GM12872 (cell line): ENCODE measurements at regions not wholly inside any gene's neighbourhood (a gene's known extent, or its start where the extent isn't known, plus 50 kb on each side); places are given as distances from the start of the nearest gene placed in this dataset.

Experiments
- TF ChIP-seq, protein P1 (sequence below): IDR thresholded peaks from 3 replicates; pipeline ENCODE4 v1.5.1; 2011; ENCODE audit warnings: low read depth, mild to moderate bottlenecking, low read length, moderate library complexity; ENCODE audit not compliant: insufficient read depth

DNA sequence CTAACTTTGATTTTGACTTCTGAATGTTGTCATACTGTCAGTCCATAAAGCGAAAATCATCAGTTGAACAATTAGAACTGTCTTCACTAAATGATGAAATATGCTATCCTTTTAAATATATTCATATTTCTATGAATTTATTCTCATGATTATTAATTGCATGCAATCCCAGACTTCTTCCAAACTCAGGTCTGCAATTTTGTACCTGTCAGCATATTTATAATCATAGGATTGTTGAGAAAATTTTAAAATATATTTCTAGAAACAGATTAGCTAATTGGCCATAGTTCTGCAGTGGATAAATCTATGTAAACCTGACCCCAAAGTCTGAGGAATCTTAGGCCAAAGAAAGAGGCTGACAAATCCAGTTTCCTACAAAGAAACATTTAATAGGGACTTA is 347.5 kb downstream of the SLCO4C1 start:
- TF ChIP-seq, protein P1, sequence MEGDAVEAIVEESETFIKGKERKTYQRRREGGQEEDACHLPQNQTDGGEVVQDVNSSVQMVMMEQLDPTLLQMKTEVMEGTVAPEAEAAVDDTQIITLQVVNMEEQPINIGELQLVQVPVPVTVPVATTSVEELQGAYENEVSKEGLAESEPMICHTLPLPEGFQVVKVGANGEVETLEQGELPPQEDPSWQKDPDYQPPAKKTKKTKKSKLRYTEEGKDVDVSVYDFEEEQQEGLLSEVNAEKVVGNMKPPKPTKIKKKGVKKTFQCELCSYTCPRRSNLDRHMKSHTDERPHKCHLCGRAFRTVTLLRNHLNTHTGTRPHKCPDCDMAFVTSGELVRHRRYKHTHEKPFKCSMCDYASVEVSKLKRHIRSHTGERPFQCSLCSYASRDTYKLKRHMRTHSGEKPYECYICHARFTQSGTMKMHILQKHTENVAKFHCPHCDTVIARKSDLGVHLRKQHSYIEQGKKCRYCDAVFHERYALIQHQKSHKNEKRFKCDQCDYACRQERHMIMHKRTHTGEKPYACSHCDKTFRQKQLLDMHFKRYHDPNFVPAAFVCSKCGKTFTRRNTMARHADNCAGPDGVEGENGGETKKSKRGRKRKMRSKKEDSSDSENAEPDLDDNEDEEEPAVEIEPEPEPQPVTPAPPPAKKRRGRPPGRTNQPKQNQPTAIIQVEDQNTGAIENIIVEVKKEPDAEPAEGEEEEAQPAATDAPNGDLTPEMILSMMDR: no peak

DNA sequence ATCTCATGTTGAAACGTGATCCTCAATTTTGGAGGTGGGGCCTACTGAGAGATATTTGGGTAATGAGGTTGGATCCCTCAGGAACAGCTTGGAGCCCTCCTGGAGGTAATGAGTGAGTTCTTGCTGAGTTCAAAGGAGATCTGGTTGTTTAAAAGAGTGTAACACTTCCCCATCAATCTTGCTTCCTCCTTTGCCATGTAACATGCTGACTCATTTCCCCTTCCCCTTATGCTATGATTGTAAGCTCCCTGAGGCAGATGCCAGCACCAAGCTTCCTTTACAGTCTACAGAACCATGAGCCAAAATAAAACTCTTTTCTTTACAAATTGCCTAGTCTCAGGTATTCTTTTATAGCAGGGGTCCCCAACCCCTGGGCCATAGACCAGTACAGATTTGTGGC is 352.3 kb downstream of the SLCO4C1 start:
- TF ChIP-seq, protein P1: no peak

DNA sequence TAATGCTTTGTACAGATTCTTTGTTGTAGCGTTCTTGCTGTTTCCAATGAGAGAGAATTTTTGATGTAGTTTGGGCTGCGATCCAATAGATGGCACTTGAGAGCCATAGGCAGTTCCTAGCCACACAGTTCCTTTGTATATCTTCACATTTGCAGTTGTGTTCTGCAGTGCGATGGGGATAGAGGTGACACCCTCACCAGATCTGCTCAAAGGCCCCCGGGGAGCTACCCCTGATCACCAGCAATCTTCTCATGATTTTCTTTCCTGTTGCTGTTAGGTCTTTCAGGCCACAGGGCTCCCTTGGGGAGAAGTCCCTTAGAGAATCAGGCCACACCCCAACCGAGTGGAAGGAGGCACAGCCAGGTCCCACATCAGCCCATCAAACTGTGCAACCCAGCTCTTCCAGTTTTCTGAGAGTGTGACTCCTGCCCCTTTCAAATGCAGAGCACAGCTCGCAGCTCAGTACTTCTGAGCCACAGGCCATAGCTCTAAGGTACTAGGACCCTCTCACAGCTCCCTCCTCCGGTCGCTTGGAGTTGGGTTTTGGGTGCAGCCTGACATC is 353.7 kb downstream of the SLCO4C1 start:
- TF ChIP-seq, protein P1: peak; percentile 78

DNA sequence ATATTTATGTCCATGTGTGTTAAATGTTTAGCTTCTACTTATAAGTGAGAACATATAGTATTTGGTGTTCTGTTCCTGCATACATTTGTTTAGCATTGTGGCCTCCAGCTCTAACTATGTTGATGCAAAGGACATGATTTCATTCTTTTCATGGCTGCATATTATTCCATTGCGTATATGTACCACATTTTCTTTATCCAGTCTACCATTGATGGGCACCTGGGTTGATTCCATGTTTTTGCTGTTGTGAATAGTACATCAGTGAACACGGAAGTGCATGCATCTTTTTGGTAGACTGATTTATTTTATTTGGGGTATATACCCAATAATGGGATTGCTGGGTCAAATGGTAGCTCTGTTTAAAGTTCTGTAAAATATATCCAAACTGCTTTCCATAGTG is 359.0 kb downstream of the SLCO4C1 start:
- TF ChIP-seq, protein P1: no peak

DNA sequence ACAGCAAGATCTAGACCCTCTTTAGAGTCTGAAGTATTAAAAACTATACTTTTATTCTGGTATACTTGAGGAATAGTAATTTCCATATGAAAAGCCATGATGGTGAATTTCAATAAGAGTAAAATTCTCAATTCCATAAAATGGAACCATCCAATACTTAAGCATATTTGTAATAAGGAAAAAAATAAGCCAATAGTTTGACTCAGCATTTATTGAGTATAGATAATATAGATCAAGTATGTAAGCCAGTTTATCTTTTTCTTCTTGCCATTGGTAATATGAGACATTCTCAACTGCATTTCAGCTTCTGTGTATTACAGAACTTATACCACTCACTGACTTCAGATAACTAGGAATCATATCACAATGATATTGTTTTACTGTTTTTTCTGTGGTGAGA is 361.0 kb downstream of the SLCO4C1 start:
- TF ChIP-seq, protein P1: no peak

DNA sequence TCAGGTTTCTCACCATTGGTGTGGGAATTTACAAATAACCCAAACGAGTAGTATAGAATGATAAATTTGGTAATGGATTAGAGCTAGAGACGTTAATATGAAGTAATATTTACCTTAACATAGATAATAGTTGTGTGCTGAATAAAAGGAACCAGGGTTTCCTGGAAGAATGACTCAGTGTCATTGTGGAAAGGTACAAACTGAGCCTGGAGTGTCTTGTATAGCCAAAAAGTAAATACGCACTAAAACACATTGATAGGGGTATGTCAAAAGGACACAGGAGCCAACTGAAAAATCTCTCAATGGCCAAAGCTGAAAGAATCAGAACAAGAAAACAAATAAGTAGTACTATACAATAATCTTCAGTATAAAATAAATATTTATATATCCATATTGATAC is 363.5 kb downstream of the SLCO4C1 start:
- TF ChIP-seq, protein P1: no peak

DNA sequence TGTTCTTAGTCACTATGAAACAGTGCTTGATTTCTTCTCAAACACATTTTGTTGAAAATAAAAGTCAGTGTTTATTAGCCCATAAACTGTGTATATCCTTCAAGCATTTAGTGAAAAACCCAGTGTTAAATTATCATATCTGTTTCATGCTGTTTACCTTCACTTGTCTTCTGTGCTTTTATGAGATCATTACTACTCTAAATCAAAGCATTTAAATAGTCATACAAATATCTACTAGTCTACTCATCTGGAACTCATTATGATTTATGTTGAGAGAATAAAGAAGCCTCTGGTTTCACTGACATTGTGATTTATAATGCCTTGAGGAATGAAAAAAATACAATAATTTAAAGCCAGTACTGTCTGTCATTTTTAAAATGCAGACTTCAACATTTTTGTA is 366.5 kb downstream of the SLCO4C1 start:
- TF ChIP-seq, protein P1: no peak
